WI38 (cell line): ENCODE measurements at regions not wholly inside any gene's neighbourhood (a gene's known extent, or its start where the extent isn't known, plus 50 kb on each side); places are given as distances from the start of the nearest gene placed in this dataset.

Source experiments
- H3K4me3 ChIP-seq: 2 replicates; pipeline ENCODE4 v1.5.1; 2011; ENCODE audit warnings: low read depth, mild to moderate bottlenecking, control low read depth, low read length
- CTCF ChIP-seq: IDR thresholded peaks from 2 replicates; pipeline ENCODE4 v1.5.1; 2012; ENCODE audit warnings: low read depth, mild to moderate bottlenecking, control low read depth, low read length

- TF ChIP-seq CTCF = no peak
- no peak overlapping the region for H3K4me3 ChIP-seq
These were observed 946.7 kb upstream of the ACVR2A start for GRCh38 chr2:146898083-146898482.

GRCh38 chr2:146894514-146894913 lies 950.3 kb upstream of the ACVR2A start:
- TF ChIP-seq CTCF = no peak
- H3K4me3 ChIP-seq = no peak overlapping the region

GRCh38 chr2:146893500-146894041 lies 951.3 kb upstream of the ACVR2A start:
- TF ChIP-seq CTCF = no peak
- H3K4me3 ChIP-seq = no peak overlapping the region

GRCh38 chr2:146890491-146890890 lies 954.3 kb upstream of the ACVR2A start:
- H3K4me3 ChIP-seq = no peak overlapping the region
- TF ChIP-seq CTCF = no peak

- H3K4me3 ChIP-seq = no peak overlapping the region
- TF ChIP-seq CTCF = no peak
These were observed 964.9 kb upstream of the ACVR2A start for GRCh38 chr2:146879882-146880281.

GRCh38 chr2:146874260-146874658 lies 970.6 kb upstream of the ACVR2A start:
- no peak for TF ChIP-seq CTCF
- no peak overlapping the region for H3K4me3 ChIP-seq

- no peak for TF ChIP-seq CTCF
- H3K4me3 ChIP-seq = no peak overlapping the region
These were observed 971.1 kb upstream of the ACVR2A start for GRCh38 chr2:146873646-146874259.
